A549 (cell line): ENCODE measurements at regions not wholly inside any gene's neighbourhood (a gene's known extent, or its start where the extent isn't known, plus 50 kb on each side); places are given as distances from the start of the nearest gene placed in this dataset.
A peak's percentile ranks its signal among the peaks of the same experiment; 100 is the strongest.

Source experiments
- ATAC-seq, 2 experiments: fragments of 200-7000 bp in 1 of 2; fragments of >200 bp in 1 of 2; cut with Nextera tagmentation in 1 of 2; cut with Tn5 transposase in 1 of 2; 3 replicates each; pipeline versions ENCODE4 v1.8.0 to v1.9.1; 2018 to 2020; ENCODE audit warnings: mild to moderate bottlenecking in 1 of 2, moderate library complexity in 1 of 2
- CTCF ChIA-PET: fragments of 300-600 bp; sonication (Branson Sonifier 250); formaldehyde crosslinking; extraction: SDS; loops from one replicate; lab custom pipeline; 2021; ENCODE audit warnings: antibody characterized with exemption, inconsistent platforms; lab: Yijun Ruan, JAX
- POLR2A ChIA-PET: fragments of 350-600 bp; formaldehyde crosslinking; extraction: SDS; loops from one replicate; lab custom pipeline; 2021; ENCODE audit warnings: antibody characterized with exemption, inconsistent platforms; lab: Yijun Ruan, JAX
- DNase-seq, 2 experiments: peaks; one replicate each; pipeline versions ENCODE4 v3.0.0 to v3.0.0-alpha.2; 2011 to 2016; ENCODE audit warnings: low read depth in 1 of 2, low spot score in 1 of 2
- FAIRE-seq: peaks from 2 replicates; lab custom pipeline; 2011; peaks lifted over from hg19 to GRCh38; lab: Jason Lieb, UNC
- H3K27ac ChIP-seq, 2 experiments: fragments of >200 bp; sonication (Bioruptor Twin); formaldehyde crosslinking; 3 replicates each; pipeline ENCODE4 v1.5.1; 2016 to 2017
- H3K4me1 ChIP-seq: fragments of >200 bp; sonication (Bioruptor Twin); formaldehyde crosslinking; 3 replicates; pipeline ENCODE4 v1.6.1; 2016
- H3K4me2 ChIP-seq: fragments of >200 bp; sonication (Bioruptor Twin); formaldehyde crosslinking; 3 replicates; pipeline ENCODE4 v1.6.1; 2016
- H3K4me3 ChIP-seq: fragments of >200 bp; sonication (Bioruptor Twin); formaldehyde crosslinking; 3 replicates; pipeline ENCODE4 v1.5.1; 2016
- H3K9me3 ChIP-seq: fragments of >200 bp; sonication (Bioruptor Twin); formaldehyde crosslinking; 3 replicates; pipeline ENCODE4 v1.6.1; 2016
- BHLHE40 ChIP-seq: IDR thresholded peaks from 2 replicates; pipeline ENCODE4 v1.6.1; 2012; ENCODE audit warnings: low read depth, low read length, inconsistent platforms
- CBX2 ChIP-seq: fragments of 200-600 bp; sonication (generic); IDR thresholded peaks from 2 replicates; pipeline ENCODE4 v1.6.1; 2016; ENCODE audit warnings: low read depth, mild to moderate bottlenecking, borderline replicate concordance
- CBX8 ChIP-seq: fragments of 200-600 bp; sonication (generic); IDR thresholded peaks from 2 replicates; pipeline ENCODE4 v1.6.1; 2016
- CHD2 ChIP-seq: fragments of 150-350 bp; IDR thresholded peaks from 2 replicates; pipeline ENCODE4 v1.6.1; 2014; ENCODE audit warnings: low read length; ENCODE audit not compliant: partially characterized antibody
- CHD4 ChIP-seq: fragments of 200-600 bp; sonication (generic); IDR thresholded peaks from 2 replicates; pipeline ENCODE4 v1.6.1; 2016; ENCODE audit warnings: antibody characterized with exemption, mild to moderate bottlenecking, borderline replicate concordance
- CTCF ChIP-seq: fragments of >200 bp; sonication (Bioruptor Twin); formaldehyde crosslinking; IDR thresholded peaks from 3 replicates; pipeline ENCODE4 v1.5.1; 2016
- EHMT2 ChIP-seq: fragments of 200-600 bp; sonication (generic); IDR thresholded peaks from 2 replicates; pipeline ENCODE4 v1.6.1; 2016; ENCODE audit warnings: antibody characterized with exemption, low read depth, mild to moderate bottlenecking, moderate library complexity
- FOSB ChIP-seq: fragments of 250-450 bp; sonication (Bioruptor Pico); IDR thresholded peaks from 2 replicates; pipeline ENCODE4 v1.5.0; 2020; ENCODE audit warnings: mild to moderate bottlenecking, moderate library complexity
- GATA3 ChIP-seq: IDR thresholded peaks from 2 replicates; pipeline ENCODE4 v1.6.1; 2012; ENCODE audit warnings: borderline replicate concordance
- HDAC2 ChIP-seq: fragments of 200-600 bp; sonication (generic); IDR thresholded peaks from 2 replicates; pipeline ENCODE4 v1.6.1; 2016
- HEYL ChIP-seq: fragments of 250-450 bp; sonication (Bioruptor Pico); IDR thresholded peaks from 2 replicates; pipeline ENCODE4 v1.8.0; 2021; ENCODE audit warnings: mild to moderate bottlenecking, moderate library complexity
- HOXA7 ChIP-seq: fragments of 250-450 bp; sonication (Bioruptor Pico); IDR thresholded peaks from 2 replicates; pipeline ENCODE4 v1.5.0; 2020; ENCODE audit warnings: mild to moderate bottlenecking, moderate library complexity
- HOXB5 ChIP-seq: fragments of 250-450 bp; sonication (Bioruptor Pico); IDR thresholded peaks from 2 replicates; pipeline ENCODE4 v1.5.0; 2020; ENCODE audit warnings: mild to moderate bottlenecking, moderate library complexity
- JUN ChIP-seq, 2 experiments: fragments of >200 bp; sonication (Bioruptor Twin); formaldehyde crosslinking; IDR thresholded peaks; 2 replicates in 1 of 2; 3 replicates in 1 of 2; pipeline ENCODE4 v1.6.1; 2016 to 2017
- MAZ ChIP-seq: fragments of 150-350 bp; IDR thresholded peaks from 2 replicates; pipeline ENCODE4 v1.6.1; 2014; ENCODE audit warnings: antibody characterized with exemption, low read depth, low read length, borderline replicate concordance
- MYC ChIP-seq: IDR thresholded peaks from 2 replicates; pipeline ENCODE4 v1.6.1; 2012; ENCODE audit warnings: mild to moderate bottlenecking, inconsistent platforms, low read length, improper control_type of control experiment, borderline replicate concordance
- NR3C1 ChIP-seq: fragments of >200 bp; sonication (Bioruptor Twin); formaldehyde crosslinking; IDR thresholded peaks from 3 replicates; pipeline ENCODE4 v1.6.1; 2017
- PBX3 ChIP-seq: IDR thresholded peaks from 2 replicates; pipeline ENCODE4 v1.6.1; 2012
- POLR2A ChIP-seq: IDR thresholded peaks from 2 replicates; pipeline ENCODE4 v1.6.1; 2012; ENCODE audit warnings: mild to moderate bottlenecking, low read length
- RAD21 ChIP-seq, 2 experiments: fragments of >200 bp in 1 of 2; sonication (Bioruptor Twin) in 1 of 2; formaldehyde crosslinking in 1 of 2; IDR thresholded peaks in 1 of 2; conservative IDR thresholded peaks in 1 of 2; 2 replicates in 1 of 2; 3 replicates in 1 of 2; pipeline ENCODE4 v1.6.1; 2012 to 2018; ENCODE audit warnings: inconsistent platforms in 1 of 2
- RCOR1 ChIP-seq: fragments of 150-350 bp; IDR thresholded peaks from 2 replicates; pipeline ENCODE4 v1.6.1; 2014; ENCODE audit warnings: antibody characterized with exemption, low read length, low read depth
- RFX5 ChIP-seq: fragments of 450-650 bp; IDR thresholded peaks from 2 replicates; pipeline ENCODE4 v1.7.1; 2014; ENCODE audit warnings: antibody characterized with exemption, mild to moderate bottlenecking, moderate library complexity
- SMC3 ChIP-seq: fragments of >200 bp; sonication (Bioruptor Twin); formaldehyde crosslinking; IDR thresholded peaks from 3 replicates; pipeline ENCODE4 v1.6.1; 2018; ENCODE audit warnings: inconsistent platforms
- SREBF2 ChIP-seq: fragments of 450-650 bp; IDR thresholded peaks from 2 replicates; pipeline ENCODE4 v1.6.1; 2014; ENCODE audit warnings: mild to moderate bottlenecking, moderate library complexity
- ZC3H11A ChIP-seq: fragments of 450-650 bp; IDR thresholded peaks from 2 replicates; pipeline ENCODE4 v1.6.1; 2014; ENCODE audit warnings: antibody characterized with exemption, mild to moderate bottlenecking
- WGBS: methylation state at CpG from one replicate; pipeline ENCODE4 v1.1.6; 2017; ENCODE audit errors: missing lambda C conversion rate; 5-methylcytosine and 5-hydroxymethylcytosine counted together
- TF ChIP-seq, protein P1 (sequence below): IDR thresholded peaks from 2 replicates; pipeline ENCODE4 v1.6.1; 2012; ENCODE audit warnings: low read depth, borderline replicate concordance
- TF ChIP-seq, protein P2 (sequence below): fragments of 450-650 bp; IDR thresholded peaks from 2 replicates; pipeline ENCODE4 v1.6.1; 2014; ENCODE audit warnings: antibody characterized with exemption
- TF ChIP-seq, protein P3 (sequence below): fragments of >200 bp; sonication (Bioruptor Twin); formaldehyde crosslinking; IDR thresholded peaks from 2 replicates; pipeline ENCODE4 v1.6.1; 2016
- TF ChIP-seq, protein P4 (sequence below): IDR thresholded peaks from 2 replicates; pipeline ENCODE4 v1.6.1; 2012
- TF ChIP-seq, protein P5 (sequence below): fragments of 250-450 bp; sonication (Bioruptor Pico); IDR thresholded peaks from 2 replicates; pipeline ENCODE4 v1.5.0; 2020; ENCODE audit warnings: low read depth, mild to moderate bottlenecking, moderate library complexity

GRCh38 chr4:57443308-57443707 is 333.1 kb upstream of the IGFBP7 start:
- no peaks in the 10 kb centered on the region for H3K9me3 ChIP-seq
- H3K27ac ChIP-seq: no peak overlapping the region
- ChIA-PET POLR2A (no interaction called here), CTCF (interaction anchor here (0.7 to 2.2 kb wide), 12 partner anchors 9 to 280 kb away, joined by 3 to 10 read pairs (median 4); no protein-coding TSS in a partner anchor)
- FAIRE-seq (no peak), ATAC-seq (no peak), DNase-seq (no peak)
- 65% methylated on average over 5 of the region's 7 CpGs for WGBS
- H3K4me3 ChIP-seq: no peak overlapping the region
- H3K4me2 ChIP-seq: no peak overlapping the region
- no peak for TF ChIP-seq PBX3
- no peak for TF ChIP-seq EHMT2
- TF ChIP-seq POLR2A: no peak
- TF ChIP-seq HDAC2: no peak
- TF ChIP-seq, protein P1, sequence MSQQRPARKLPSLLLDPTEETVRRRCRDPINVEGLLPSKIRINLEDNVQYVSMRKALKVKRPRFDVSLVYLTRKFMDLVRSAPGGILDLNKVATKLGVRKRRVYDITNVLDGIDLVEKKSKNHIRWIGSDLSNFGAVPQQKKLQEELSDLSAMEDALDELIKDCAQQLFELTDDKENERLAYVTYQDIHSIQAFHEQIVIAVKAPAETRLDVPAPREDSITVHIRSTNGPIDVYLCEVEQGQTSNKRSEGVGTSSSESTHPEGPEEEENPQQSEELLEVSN: no peak
- no peak for TF ChIP-seq MYC
- TF ChIP-seq HOXA7 (CRISPR knock-in tag): no peak
- TF ChIP-seq, protein P2, sequence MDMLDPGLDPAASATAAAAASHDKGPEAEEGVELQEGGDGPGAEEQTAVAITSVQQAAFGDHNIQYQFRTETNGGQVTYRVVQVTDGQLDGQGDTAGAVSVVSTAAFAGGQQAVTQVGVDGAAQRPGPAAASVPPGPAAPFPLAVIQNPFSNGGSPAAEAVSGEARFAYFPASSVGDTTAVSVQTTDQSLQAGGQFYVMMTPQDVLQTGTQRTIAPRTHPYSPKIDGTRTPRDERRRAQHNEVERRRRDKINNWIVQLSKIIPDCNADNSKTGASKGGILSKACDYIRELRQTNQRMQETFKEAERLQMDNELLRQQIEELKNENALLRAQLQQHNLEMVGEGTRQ: no peak
- no peak for TF ChIP-seq ZC3H11A
- TF ChIP-seq RFX5: no peak
- TF ChIP-seq BHLHE40: no peak
- TF ChIP-seq SREBF2: no peak
- no peak for TF ChIP-seq FOSB (CRISPR knock-in tag)
- TF ChIP-seq RAD21 (conservative IDR thresholded peaks at IDR 0.05 in 1 of 2, IDR thresholded peaks at IDR 0.05 in 1 of 2): no peak
- no peak for TF ChIP-seq GATA3
- no peak for TF ChIP-seq SMC3
- no peak for TF ChIP-seq NR3C1
- no peak for TF ChIP-seq CBX2
- no peaks in the 10 kb centered on the region for H3K4me1 ChIP-seq

- ATAC-seq: peak; percentile 68 to 73; a peak in 5 of 6 replicates
- 7% methylated on average over 4 of the region's 4 CpGs for WGBS
- H3K4me1 ChIP-seq: no peaks in the 10 kb centered on the region
- H3K9me3 ChIP-seq: no peaks in the 10 kb centered on the region
- H3K27ac ChIP-seq: no peak overlapping the region
- TF ChIP-seq CHD4: no peak
- no peak for TF ChIP-seq RFX5
- no peak for TF ChIP-seq CBX8
- TF ChIP-seq, protein P3, sequence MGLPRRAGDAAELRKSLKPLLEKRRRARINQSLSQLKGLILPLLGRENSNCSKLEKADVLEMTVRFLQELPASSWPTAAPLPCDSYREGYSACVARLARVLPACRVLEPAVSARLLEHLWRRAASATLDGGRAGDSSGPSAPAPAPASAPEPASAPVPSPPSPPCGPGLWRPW: no peak
- peak; percentile 65 for TF ChIP-seq CTCF
- TF ChIP-seq HEYL (CRISPR knock-in tag): no peak
- TF ChIP-seq ZC3H11A: no peak
- TF ChIP-seq, protein P4, sequence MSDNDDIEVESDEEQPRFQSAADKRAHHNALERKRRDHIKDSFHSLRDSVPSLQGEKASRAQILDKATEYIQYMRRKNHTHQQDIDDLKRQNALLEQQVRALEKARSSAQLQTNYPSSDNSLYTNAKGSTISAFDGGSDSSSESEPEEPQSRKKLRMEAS: no peak
- TF ChIP-seq RCOR1: no peak
- TF ChIP-seq RAD21 (conservative IDR thresholded peaks at IDR 0.05 in 1 of 2, IDR thresholded peaks at IDR 0.05 in 1 of 2): peak; percentile 80
- TF ChIP-seq SMC3: peak; percentile 65
- TF ChIP-seq, protein P1: no peak
- TF ChIP-seq MAZ: no peak
- TF ChIP-seq CHD2: no peak
- TF ChIP-seq, protein P5, sequence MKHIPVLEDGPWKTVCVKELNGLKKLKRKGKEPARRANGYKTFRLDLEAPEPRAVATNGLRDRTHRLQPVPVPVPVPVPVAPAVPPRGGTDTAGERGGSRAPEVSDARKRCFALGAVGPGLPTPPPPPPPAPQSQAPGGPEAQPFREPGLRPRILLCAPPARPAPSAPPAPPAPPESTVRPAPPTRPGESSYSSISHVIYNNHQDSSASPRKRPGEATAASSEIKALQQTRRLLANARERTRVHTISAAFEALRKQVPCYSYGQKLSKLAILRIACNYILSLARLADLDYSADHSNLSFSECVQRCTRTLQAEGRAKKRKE (CRISPR knock-in tag): no peak
- TF ChIP-seq HOXB5 (CRISPR knock-in tag): no peak
- no peak for TF ChIP-seq JUN (IDR thresholded peaks at IDR 0.05)
- TF ChIP-seq, all 56 proteins: peak for 3
- ChIA-PET POLR2A (no interaction called here), CTCF (interaction anchor here (0.7 to 2.2 kb wide), 11 partner anchors 9 to 279 kb away, joined by 3 to 10 read pairs (median 4); no protein-coding TSS in a partner anchor)
- DNase-seq: peak; percentile 18 to 35
- H3K4me3 ChIP-seq: no peak overlapping the region
- no peak overlapping the region for H3K4me2 ChIP-seq
- no peak for FAIRE-seq
Observed at GRCh38 chr4:57442831-57443291, 332.7 kb upstream of the IGFBP7 start.
